HEK293 (cell line): ENCODE measurements at regions not wholly inside any gene's neighbourhood (a gene's known extent, or its start where the extent isn't known, plus 50 kb on each side); places are given as distances from the start of the nearest gene placed in this dataset.

ENCODE experiments used
- CTCF ChIA-PET: fragments of 350-600 bp; formaldehyde crosslinking; extraction: SDS; loops from one replicate; lab custom pipeline; 2021; ENCODE audit warnings: antibody characterized with exemption; lab: Yijun Ruan, JAX
- POLR2A ChIA-PET: fragments of 300-600 bp; formaldehyde crosslinking; extraction: SDS; loops from one replicate; lab custom pipeline; 2020; ENCODE audit warnings: antibody characterized with exemption, inconsistent platforms; lab: Yijun Ruan, JAX
- H3K27ac ChIP-seq: fragments of 200-500 bp; sonication (Bioruptor generic); 2 replicates; pipeline ENCODE4 v1.5.1; 2014; ENCODE audit warnings: low read depth, low read length, control low read depth, inconsistent platforms; ENCODE audit errors: extremely low read depth
- H3K36me3 ChIP-seq, 2 experiments: fragments of 200-500 bp in 1 of 2; sonication (Bioruptor generic) in 1 of 2; 1 replicate in 1 of 2; 2 replicates in 1 of 2; pipeline ENCODE4 v1.5.1; 2014 to 2017; ENCODE audit warnings: inconsistent platforms in 2 of 2, low read length in 2 of 2; ENCODE audit not compliant: control insufficient read depth in 2 of 2, insufficient read depth in 1 of 2
- H3K4me1 ChIP-seq: fragments of 200-500 bp; sonication (Bioruptor generic); 2 replicates; pipeline ENCODE4 v1.5.1; 2014; ENCODE audit warnings: mild to moderate bottlenecking, low read length, inconsistent platforms; ENCODE audit not compliant: control insufficient read depth, insufficient read depth
- H3K4me3 ChIP-seq: 2 replicates; pipeline ENCODE4 v1.5.1; 2011; ENCODE audit warnings: low read depth, mild to moderate bottlenecking, control low read depth, low read length, moderate library complexity
- H3K9me3 ChIP-seq: fragments of 200-500 bp; sonication (Bioruptor generic); 2 replicates; pipeline ENCODE4 v1.5.1; 2014; ENCODE audit warnings: low read depth, low read length, inconsistent platforms; ENCODE audit not compliant: control insufficient read depth, insufficient read depth
- BCL11A ChIP-seq: fragments of 450-650 bp; formaldehyde crosslinking; IDR thresholded peaks from 2 replicates; pipeline ENCODE4 v1.5.1; 2016; ENCODE audit warnings: low read depth, missing biosample characterization, missing genetic modification characterization
- BCL11B ChIP-seq: fragments of 450-650 bp; formaldehyde crosslinking; IDR thresholded peaks from 2 replicates; pipeline ENCODE4 v1.5.1; 2016; ENCODE audit warnings: low read depth, missing biosample characterization, missing genetic modification characterization
- FEZF1 ChIP-seq: fragments of 450-650 bp; formaldehyde crosslinking; IDR thresholded peaks from 2 replicates; pipeline ENCODE4 v1.5.1; 2016; ENCODE audit warnings: missing biosample characterization, missing genetic modification characterization
- HIC1 ChIP-seq: fragments of 450-650 bp; formaldehyde crosslinking; IDR thresholded peaks from 2 replicates; pipeline ENCODE4 v1.5.1; 2016; ENCODE audit warnings: missing biosample characterization, missing genetic modification characterization
- KLF17 ChIP-seq: fragments of 450-650 bp; formaldehyde crosslinking; IDR thresholded peaks from 2 replicates; pipeline ENCODE4 v1.5.1; 2016; ENCODE audit warnings: missing biosample characterization, missing genetic modification characterization
- PRDM4 ChIP-seq: fragments of 450-650 bp; formaldehyde crosslinking; IDR thresholded peaks from 2 replicates; pipeline ENCODE4 v1.5.1; 2017; ENCODE audit warnings: missing biosample characterization, missing genetic modification characterization
- RBAK ChIP-seq: fragments of 450-650 bp; formaldehyde crosslinking; IDR thresholded peaks from 2 replicates; pipeline ENCODE4 v1.5.1; 2016; ENCODE audit warnings: missing biosample characterization, missing genetic modification characterization
- SP2 ChIP-seq: fragments of 450-650 bp; formaldehyde crosslinking; IDR thresholded peaks from 2 replicates; pipeline ENCODE4 v1.5.1; 2016; ENCODE audit warnings: missing biosample characterization, missing genetic modification characterization
- YY1 ChIP-seq: fragments of 450-650 bp; formaldehyde crosslinking; IDR thresholded peaks from 2 replicates; pipeline ENCODE4 v1.5.1; 2018; ENCODE audit warnings: missing biosample characterization, missing genetic modification characterization
- ZNF10 ChIP-seq: fragments of 450-650 bp; formaldehyde crosslinking; IDR thresholded peaks from 2 replicates; pipeline ENCODE4 v1.5.1; 2017; ENCODE audit warnings: missing biosample characterization, missing genetic modification characterization
- ZNF114 ChIP-seq: fragments of 450-650 bp; formaldehyde crosslinking; IDR thresholded peaks from 2 replicates; pipeline ENCODE4 v1.5.0; 2017; ENCODE audit warnings: missing biosample characterization, missing genetic modification characterization
- ZNF132 ChIP-seq: fragments of 450-650 bp; formaldehyde crosslinking; IDR thresholded peaks from 2 replicates; pipeline ENCODE4 v1.5.1; 2017; ENCODE audit warnings: missing biosample characterization, missing genetic modification characterization, borderline replicate concordance
- ZNF175 ChIP-seq: fragments of 450-650 bp; formaldehyde crosslinking; IDR thresholded peaks from 2 replicates; pipeline ENCODE4 v1.5.1; 2016; ENCODE audit warnings: missing biosample characterization, missing genetic modification characterization
- ZNF18 ChIP-seq: fragments of 450-650 bp; formaldehyde crosslinking; IDR thresholded peaks from 2 replicates; pipeline ENCODE4 v1.5.1; 2016; ENCODE audit warnings: missing biosample characterization, missing genetic modification characterization
- ZNF184 ChIP-seq: fragments of 450-650 bp; IDR thresholded peaks from 2 replicates; pipeline ENCODE4 v1.5.1; 2018; ENCODE audit warnings: missing biosample characterization, mild to moderate bottlenecking, missing genetic modification characterization
- ZNF335 ChIP-seq: fragments of 450-650 bp; formaldehyde crosslinking; conservative IDR thresholded peaks from 2 replicates; pipeline ENCODE4 v1.5.1; 2016; ENCODE audit warnings: missing biosample characterization, missing genetic modification characterization
- ZNF354C ChIP-seq: fragments of 450-650 bp; formaldehyde crosslinking; IDR thresholded peaks from 2 replicates; pipeline ENCODE4 v1.5.1; 2016; ENCODE audit warnings: missing biosample characterization, missing genetic modification characterization, low read depth, borderline replicate concordance
- ZNF394 ChIP-seq: fragments of 450-650 bp; formaldehyde crosslinking; IDR thresholded peaks from 2 replicates; pipeline ENCODE4 v1.5.1; 2016; ENCODE audit warnings: missing biosample characterization, missing genetic modification characterization, mild to moderate bottlenecking, moderate library complexity, borderline replicate concordance
- ZNF449 ChIP-seq: fragments of 450-650 bp; formaldehyde crosslinking; IDR thresholded peaks from 2 replicates; pipeline ENCODE4 v1.5.1; 2017; ENCODE audit warnings: missing biosample characterization, mild to moderate bottlenecking, missing genetic modification characterization, moderate library complexity
- ZNF530 ChIP-seq: fragments of 450-650 bp; formaldehyde crosslinking; IDR thresholded peaks from 2 replicates; pipeline ENCODE4 v1.5.1; 2016; ENCODE audit warnings: low read depth, missing biosample characterization, missing genetic modification characterization
- ZNF549 ChIP-seq: fragments of 450-650 bp; IDR thresholded peaks from 2 replicates; pipeline ENCODE4 v1.5.1; 2018; ENCODE audit warnings: missing biosample characterization, missing genetic modification characterization, mild to moderate bottlenecking, inconsistent platforms, moderate library complexity
- ZNF558 ChIP-seq: fragments of 450-650 bp; formaldehyde crosslinking; IDR thresholded peaks from 2 replicates; pipeline ENCODE4 v1.5.1; 2016; ENCODE audit warnings: missing biosample characterization, missing genetic modification characterization
- ZNF629 ChIP-seq: fragments of 450-650 bp; formaldehyde crosslinking; IDR thresholded peaks from 2 replicates; pipeline ENCODE4 v1.5.1; 2017; ENCODE audit warnings: missing biosample characterization, missing genetic modification characterization
- ZNF692 ChIP-seq: fragments of 450-650 bp; formaldehyde crosslinking; IDR thresholded peaks from 2 replicates; pipeline ENCODE4 v1.5.1; 2016; ENCODE audit warnings: missing biosample characterization, missing genetic modification characterization
- ZNF76 ChIP-seq: fragments of 450-650 bp; formaldehyde crosslinking; IDR thresholded peaks from 2 replicates; pipeline ENCODE4; 2016; ENCODE audit warnings: low read depth, missing biosample characterization, missing genetic modification characterization, borderline replicate concordance
- ZNF777 ChIP-seq: fragments of 450-650 bp; formaldehyde crosslinking; IDR thresholded peaks from 2 replicates; pipeline ENCODE4 v1.5.1; 2017; ENCODE audit warnings: missing biosample characterization, missing genetic modification characterization, borderline replicate concordance
- ZNF830 ChIP-seq: fragments of 450-650 bp; IDR thresholded peaks from 2 replicates; pipeline ENCODE4 v1.5.0; 2018; ENCODE audit warnings: missing biosample characterization, missing genetic modification characterization, low read depth, mild to moderate bottlenecking, moderate library complexity
- ZSCAN4 ChIP-seq: fragments of 450-650 bp; formaldehyde crosslinking; IDR thresholded peaks from 2 replicates; pipeline ENCODE4 v1.5.1; 2017; ENCODE audit warnings: missing biosample characterization, missing genetic modification characterization

GRCh38 chr5:91223886-91224285, 159.2 kb downstream of the ARRDC3 start:
- no peak overlapping the region for H3K27ac ChIP-seq
- POLR2A ChIA-PET: interaction anchor here (1.0 kb wide), 1 partner anchor 159 kb away, joined by 4 read pairs; the partner anchor contains the start of gene ARRDC3

GRCh38 chr5:91222482-91222881, 160.6 kb downstream of the ARRDC3 start:
- POLR2A ChIA-PET: no interaction called here
- Histone ChIP-seq H3K4me3 (no peak overlapping the region), H3K9me3 (no peaks in the 10 kb centered on the region), H3K4me1 (peaks cover 6% of the 10 kb centered on the region; the same call in 1 of the 2 replicates), H3K27ac (no peak overlapping the region), H3K36me3 (no peaks in the 10 kb centered on the region)
- CTCF ChIA-PET: interaction anchor here (0.6 to 2.7 kb wide), 5 partner anchors 12 to 576 kb away, joined by 3 to 23 read pairs (median 4); no protein-coding TSS in a partner anchor
- TF ChIP-seq ZNF18 (no peak), KLF17 (tag by site-specific recombination) (no peak), HIC1 (no peak), ZNF558 (tag by site-specific recombination) (no peak), ZNF354C (tag by site-specific recombination) (no peak), PRDM4 (tag by site-specific recombination) (no peak), ZNF335 (tag by site-specific recombination) (no peak), FEZF1 (tag by site-specific recombination) (no peak), ZNF114 (tag by site-specific recombination) (no peak), BCL11A (tag by site-specific recombination) (no peak), ZNF449 (tag by site-specific recombination) (no peak), ZNF184 (tag by site-specific recombination) (no peak), ZNF76 (tag by site-specific recombination) (no peak), ZNF394 (no peak), ZSCAN4 (no peak), ZNF10 (tag by site-specific recombination) (no peak)

More at GRCh38 chr5:91223886-91224285, 159.2 kb downstream of the ARRDC3 start:
- peaks cover 3% of the 10 kb centered on the region; the same call in 1 of the 2 replicates for H3K4me1 ChIP-seq
- no peaks in the 10 kb centered on the region for H3K36me3 ChIP-seq
- CTCF ChIA-PET: interaction anchor here (0.7 to 2.7 kb wide), 2 partner anchors 161 to 163 kb away, joined by 3 to 23 read pairs; no protein-coding TSS in a partner anchor
- H3K4me3 ChIP-seq: no peak overlapping the region
- TF ChIP-seq SP2 (tag by site-specific recombination): no peak
- no peak for TF ChIP-seq ZNF175 (tag by site-specific recombination)
- TF ChIP-seq ZNF549 (tag by site-specific recombination): no peak
- TF ChIP-seq YY1: no peak
- no peak for TF ChIP-seq ZNF777 (tag by site-specific recombination)
- no peak for TF ChIP-seq ZNF629 (tag by site-specific recombination)
- no peak for TF ChIP-seq RBAK (tag by site-specific recombination)
- TF ChIP-seq ZNF692 (tag by site-specific recombination): no peak
- no peak for TF ChIP-seq ZNF530 (tag by site-specific recombination)
- no peak for TF ChIP-seq ZNF132
- no peak for TF ChIP-seq ZNF830
- no peak for TF ChIP-seq BCL11B (tag by site-specific recombination)
- TF ChIP-seq, all 188 proteins: peak for 0
- H3K9me3 ChIP-seq: no peaks in the 10 kb centered on the region
